Lower leg skin (tissue), 3 donors: ENCODE measurements at regions not wholly inside any gene's neighbourhood (a gene's known extent, or its start where the extent isn't known, plus 50 kb on each side); places are given as distances from the start of the nearest gene placed in this dataset.

Experiments used
- POLR2A ChIP-seq, 2 donors: fragments of 450-650 bp; IDR thresholded peaks; one replicate each; pipeline ENCODE4 v1.6.1; 2016 to 2017; ENCODE audit warnings: antibody characterized with exemption in 2 of 2, mild to moderate bottlenecking in 1 of 2, moderate library complexity in 1 of 2
- TF ChIP-seq, protein P1 (sequence below), 3 donors: fragments of 450-650 bp; IDR thresholded peaks; one replicate each; pipeline ENCODE4 v1.5.1; 2016; ENCODE audit warnings: antibody characterized with exemption in 3 of 3, mild to moderate bottlenecking in 3 of 3, moderate library complexity in 2 of 3

DNA sequence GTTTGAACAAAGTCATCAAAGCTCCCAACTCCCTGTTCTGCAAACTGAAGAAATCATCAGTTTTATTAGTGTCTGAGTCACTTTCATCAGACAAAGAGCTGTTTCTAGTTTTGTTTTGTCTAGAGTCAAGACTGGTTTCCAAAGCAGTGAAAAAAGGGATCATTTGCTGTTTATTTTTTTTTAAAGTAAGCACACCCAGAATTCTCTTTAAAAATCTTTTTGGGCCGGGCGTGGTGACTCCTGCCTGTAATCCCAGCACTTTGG is 972.0 kb upstream of the CELF2 start:
- TF ChIP-seq, protein P1, sequence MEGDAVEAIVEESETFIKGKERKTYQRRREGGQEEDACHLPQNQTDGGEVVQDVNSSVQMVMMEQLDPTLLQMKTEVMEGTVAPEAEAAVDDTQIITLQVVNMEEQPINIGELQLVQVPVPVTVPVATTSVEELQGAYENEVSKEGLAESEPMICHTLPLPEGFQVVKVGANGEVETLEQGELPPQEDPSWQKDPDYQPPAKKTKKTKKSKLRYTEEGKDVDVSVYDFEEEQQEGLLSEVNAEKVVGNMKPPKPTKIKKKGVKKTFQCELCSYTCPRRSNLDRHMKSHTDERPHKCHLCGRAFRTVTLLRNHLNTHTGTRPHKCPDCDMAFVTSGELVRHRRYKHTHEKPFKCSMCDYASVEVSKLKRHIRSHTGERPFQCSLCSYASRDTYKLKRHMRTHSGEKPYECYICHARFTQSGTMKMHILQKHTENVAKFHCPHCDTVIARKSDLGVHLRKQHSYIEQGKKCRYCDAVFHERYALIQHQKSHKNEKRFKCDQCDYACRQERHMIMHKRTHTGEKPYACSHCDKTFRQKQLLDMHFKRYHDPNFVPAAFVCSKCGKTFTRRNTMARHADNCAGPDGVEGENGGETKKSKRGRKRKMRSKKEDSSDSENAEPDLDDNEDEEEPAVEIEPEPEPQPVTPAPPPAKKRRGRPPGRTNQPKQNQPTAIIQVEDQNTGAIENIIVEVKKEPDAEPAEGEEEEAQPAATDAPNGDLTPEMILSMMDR (IDR thresholded peaks at IDR 0.05): no peak
- no peak for TF ChIP-seq POLR2A (IDR thresholded peaks at IDR 0.05)
